Left kidney (tissue), 1 donor: ENCODE measurements at regions not wholly inside any gene's neighbourhood (a gene's known extent, or its start where the extent isn't known, plus 50 kb on each side); places are given as distances from the start of the nearest gene placed in this dataset.
"Not testable (repeated sequence)": the region's sequence is repeated elsewhere in the genome, so short reads cannot be mapped to it uniquely, and the experiment has no call there.

Experiments used
- DNase-seq: peaks from one replicate; pipeline ENCODE4 v3.0.0-alpha.2; 2013

DNA sequence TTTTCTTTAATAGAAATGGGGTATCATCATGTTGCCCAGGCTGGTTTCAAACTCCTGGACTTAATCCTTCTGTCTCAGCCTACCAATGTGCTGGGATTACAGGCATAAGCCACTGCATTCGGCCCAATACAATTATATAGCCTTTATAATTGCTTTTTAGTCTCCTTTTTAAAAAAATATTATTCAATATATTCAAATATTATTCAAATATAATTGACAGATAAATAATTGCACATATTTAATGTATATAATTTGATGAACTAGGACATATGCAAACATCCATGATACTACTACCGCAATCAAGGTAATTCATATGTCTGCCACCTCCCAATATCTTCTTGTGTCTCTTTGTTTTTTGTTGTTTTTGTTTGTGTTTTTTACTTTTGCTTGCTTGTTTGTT is 894.2 kb upstream of the PTPRD start:
- DNase-seq = no peak

DNA sequence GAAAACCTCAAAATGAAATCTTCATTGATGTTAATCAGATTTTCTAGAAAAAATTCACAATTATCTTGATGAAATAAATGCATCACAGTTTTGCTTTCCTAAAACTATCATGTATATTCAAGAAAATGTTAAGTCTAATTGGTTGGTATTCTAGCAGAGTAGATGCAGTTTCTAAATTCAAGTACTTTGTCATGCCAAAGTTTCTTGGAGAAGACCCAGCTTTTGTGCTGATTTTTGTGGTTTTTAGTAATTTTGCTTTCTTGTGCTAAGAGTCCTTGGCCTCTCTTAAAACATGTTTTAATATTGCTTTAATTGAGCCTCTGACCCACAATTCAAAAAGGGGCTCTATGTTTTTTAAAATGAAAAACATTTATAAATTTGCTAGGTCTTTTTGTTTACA is 924.8 kb upstream of the PTPRD start:
- no peak for DNase-seq

DNA sequence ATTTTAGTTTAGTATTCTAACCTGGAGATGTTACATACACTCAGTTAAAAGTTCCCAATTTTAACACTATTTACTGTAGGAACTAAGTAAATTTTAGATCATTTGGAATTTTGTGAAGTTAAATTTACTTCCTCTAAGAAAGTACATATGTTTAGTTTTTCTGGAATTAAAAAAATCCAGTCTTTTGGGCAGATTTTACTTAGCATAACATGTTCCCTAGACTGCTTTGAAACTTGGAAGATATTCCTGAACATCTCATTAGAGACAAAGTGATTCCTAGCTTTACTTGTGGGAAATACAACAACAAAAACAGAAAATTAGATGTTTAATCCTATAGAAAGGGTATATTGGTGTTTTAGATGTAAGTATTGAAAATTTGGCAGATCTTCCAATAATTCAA is 930.0 kb upstream of the PTPRD start:
- DNase-seq = no peak

DNA sequence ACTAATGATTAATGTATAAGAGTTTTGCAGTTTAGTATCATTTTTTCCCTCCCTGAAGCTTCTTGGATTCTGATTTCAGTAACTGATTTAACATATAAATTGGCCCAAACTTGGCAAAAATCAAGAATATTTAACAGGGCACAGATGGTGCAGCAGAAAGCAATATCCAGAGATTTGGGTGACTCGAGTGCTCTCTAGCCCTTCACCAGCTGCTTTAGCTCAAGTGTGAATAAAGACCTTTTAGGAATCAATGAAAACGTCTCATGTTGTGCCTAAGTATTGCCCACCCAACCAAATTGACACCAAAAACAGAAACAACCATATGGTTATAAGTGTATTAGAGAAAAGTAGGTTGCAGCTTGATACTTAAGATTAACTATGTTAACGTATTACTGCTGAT is 933.4 kb upstream of the PTPRD start:
- DNase-seq = no peak

- no peak for DNase-seq
Observed at GRCh38 chr9:11549311-11549794, 936.6 kb upstream of the PTPRD start.

DNA sequence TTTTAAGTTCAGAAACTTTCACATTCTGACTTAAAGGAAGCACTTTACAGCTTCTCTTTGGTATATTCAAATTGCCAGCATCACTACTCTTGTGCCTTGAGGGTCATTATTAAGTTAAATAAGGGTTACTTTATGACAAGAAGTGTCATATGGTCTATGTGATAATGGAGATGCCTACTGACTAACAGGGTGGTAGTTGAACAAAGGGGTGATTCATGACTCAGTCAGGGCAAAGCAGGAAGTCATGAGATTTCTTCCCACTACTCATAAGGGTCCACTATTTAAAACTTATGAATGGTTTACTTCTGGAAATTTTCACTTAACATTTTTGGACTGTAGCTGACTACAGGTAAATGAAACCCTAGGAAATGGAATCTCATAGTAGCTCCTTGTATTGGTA is 938.3 kb upstream of the PTPRD start:
- DNase-seq = no peak

DNA sequence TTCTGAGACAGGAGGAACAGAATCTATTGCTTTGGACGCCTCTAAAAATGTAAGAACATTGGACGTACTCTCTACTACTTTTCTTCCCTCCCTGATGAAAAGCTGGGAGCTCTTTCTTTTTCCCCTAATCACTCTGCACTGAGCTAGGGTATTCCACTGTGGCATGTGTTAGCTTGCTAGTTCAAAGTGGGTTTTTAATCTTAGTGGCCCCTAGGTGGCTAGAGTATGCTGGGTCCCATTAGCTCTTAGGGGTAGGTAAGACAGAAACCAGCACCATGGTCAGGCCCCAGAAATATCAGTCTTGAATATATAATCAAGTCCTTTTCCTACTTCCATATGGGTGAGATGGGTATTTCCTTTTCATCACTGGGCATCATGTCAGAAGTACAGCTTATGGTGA is 945.2 kb upstream of the PTPRD start:
- no peak for DNase-seq

DNA sequence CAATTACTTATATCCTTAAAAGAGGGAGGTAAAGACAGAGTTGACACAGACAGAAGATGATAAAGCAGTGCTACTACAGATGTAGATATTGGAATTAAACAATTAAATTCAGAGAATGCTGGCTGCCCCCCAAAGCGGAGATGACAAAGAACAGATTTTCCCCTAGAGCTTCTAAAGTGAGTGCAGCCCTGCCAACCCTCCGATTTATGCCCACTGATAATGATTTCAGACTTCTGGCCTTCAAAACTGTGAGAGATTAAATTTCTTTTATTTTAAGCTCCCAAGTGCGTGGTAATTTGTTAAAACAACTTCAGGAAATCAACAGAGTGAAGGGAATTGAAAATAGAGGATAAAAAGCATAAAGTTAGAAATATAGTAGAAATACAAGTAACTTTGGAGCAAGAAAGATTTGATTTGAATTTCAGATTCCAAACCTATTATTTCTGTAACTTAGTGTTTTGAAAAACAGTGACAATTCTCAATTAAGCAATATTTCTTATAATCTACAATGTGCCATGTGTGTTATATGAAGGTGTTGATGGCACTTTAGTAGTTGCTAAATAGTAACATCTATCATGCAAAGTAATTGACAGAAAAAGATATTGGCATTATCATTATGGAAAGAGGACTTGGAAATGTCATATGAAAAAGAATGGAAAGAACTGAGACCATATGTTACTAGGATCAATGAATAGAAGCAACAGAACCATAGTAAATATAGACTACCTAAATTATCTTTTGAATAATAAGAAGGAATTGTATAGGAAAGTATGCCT is 946.4 kb upstream of the PTPRD start:
- no peak for DNase-seq

GRCh38 chr9:11577522-11577921 is 964.7 kb upstream of the PTPRD start:
- peak; percentile 3 for DNase-seq

DNA sequence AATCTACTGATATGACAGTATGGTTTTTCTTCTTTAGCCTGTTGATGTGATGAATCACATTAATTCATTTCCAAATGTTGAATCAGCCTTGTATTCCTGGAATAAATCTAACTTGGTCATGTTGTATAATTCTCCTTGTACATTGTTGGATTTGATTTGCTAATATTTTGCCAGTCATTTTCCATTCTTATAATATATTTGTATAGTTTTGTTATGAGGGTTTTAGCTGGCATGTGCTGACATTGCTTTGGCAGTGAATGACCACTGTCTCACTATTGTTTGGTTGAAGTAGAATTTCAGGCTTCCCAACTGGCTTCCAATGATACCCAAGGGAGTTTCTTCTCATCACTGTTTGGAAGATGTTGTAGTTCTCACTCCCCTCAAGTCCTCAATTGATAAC is 983.0 kb upstream of the PTPRD start:
- no peak for DNase-seq

GRCh38 chr9:11618241-11618805 is 1005.5 kb upstream of the PTPRD start:
- DNase-seq = no peak

- no peak for DNase-seq
Observed at GRCh38 chr9:11632691-11633090, 1019.9 kb upstream of the PTPRD start.

- no peak for DNase-seq
Observed at GRCh38 chr9:11646831-11647230, 1034.0 kb upstream of the PTPRD start.

DNA sequence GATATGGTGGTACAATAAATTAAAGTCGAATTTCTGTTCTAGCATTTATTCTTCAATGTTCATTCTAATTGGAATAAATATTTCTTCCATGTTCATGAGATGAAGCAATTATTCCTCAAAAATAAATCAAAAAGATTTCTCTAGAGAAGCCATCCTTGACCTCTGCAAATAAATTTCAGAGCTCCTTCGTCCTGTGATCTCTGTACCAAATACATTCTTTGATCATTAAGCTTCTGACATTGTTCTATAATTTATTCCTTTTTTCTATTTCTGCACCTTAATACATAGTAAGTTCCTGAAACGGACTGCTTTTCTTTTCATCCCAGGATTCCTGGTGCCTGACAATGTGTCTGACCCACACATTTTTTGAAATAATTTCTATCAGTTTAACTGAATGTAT is 1039.3 kb upstream of the TYRP1 start:
- DNase-seq = no peak

- no peak for DNase-seq
Observed at GRCh38 chr9:11663913-11664312, 1029.3 kb upstream of the TYRP1 start.

GRCh38 chr9:11676821-11677220 is 1016.4 kb upstream of the TYRP1 start:
- DNase-seq = no peak

- DNase-seq = no peak
Observed at GRCh38 chr9:11686733-11687132, 1006.5 kb upstream of the TYRP1 start.

DNA sequence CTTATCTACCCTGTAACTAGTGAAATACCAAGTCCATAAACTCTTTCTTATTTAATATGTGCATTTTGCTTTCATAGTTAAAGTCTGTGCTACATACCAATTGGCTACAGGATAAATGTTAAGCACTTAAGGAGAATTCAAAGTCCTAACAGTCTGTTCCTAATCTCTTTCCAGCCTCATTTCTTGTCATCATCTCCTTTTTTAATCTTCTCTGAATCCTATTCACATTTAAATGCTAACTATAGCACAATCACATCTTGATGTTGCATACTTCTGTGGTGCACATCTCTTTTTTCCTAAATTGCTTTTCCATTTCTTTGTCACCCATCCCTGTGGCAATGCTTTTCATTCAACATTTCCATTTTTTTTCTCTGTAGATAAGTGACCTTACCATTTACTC is 996.1 kb upstream of the TYRP1 start:
- DNase-seq = no peak

- DNase-seq = no peak
Observed at GRCh38 chr9:11701706-11702105, 991.5 kb upstream of the TYRP1 start.

DNA sequence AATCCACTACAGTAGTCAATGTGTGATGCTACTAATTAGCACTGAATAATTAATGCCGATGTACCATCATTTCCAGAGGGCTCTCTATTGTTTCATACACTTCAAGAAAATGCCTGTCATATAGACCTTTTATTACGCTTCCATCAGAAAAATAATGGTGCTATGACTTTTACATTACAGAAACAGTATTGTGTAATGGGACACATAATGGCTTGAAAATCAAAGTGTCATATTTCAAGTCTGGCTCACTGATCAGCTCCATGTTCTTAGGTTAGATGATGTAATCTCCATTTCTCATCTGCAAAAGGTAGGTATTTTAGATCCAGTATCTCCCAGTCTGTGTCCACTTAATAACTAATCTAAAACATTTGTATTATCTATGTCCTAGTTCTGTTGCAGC is 990.6 kb upstream of the TYRP1 start:
- DNase-seq = no peak

DNA sequence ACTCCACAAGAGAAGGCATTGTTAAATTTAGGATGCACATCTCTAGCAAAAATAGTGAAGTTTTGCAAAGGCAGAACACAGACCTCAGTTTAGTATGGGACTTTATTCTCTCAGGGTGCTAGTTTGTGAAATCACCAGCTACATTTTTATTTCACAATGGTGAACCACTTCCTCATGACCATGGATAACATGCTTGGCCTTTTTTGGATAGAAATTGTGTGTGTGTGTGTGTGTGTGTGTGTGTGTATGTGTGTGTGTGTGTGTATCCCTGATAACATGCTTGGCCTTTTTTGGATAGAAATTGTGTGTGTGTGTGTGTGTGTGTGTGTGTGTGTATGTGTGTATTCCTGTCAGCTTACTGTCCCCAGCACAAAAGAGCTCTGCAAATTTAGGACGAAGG is 989.0 kb upstream of the TYRP1 start:
- DNase-seq = not testable (repeated sequence)

- DNase-seq = no peak
Observed at GRCh38 chr9:11708899-11709298, 984.3 kb upstream of the TYRP1 start.

DNA sequence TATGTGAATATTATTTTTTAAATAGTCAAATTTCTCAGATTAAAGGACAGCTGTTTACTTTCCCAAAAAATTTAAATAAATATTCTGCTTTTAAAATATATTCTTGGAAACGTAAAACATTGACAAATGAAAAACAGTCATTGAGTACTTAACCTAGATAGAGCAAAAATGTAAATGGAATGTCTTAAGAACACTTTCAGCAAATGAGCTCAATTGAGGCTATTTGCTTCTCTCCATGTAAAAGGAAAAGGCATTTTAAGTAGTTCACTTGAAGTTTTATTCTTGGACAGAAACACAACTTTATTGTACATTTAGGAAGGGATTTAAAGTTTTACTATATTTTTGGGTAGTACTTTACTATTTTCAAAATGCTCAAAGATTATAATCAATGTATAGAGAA is 983.6 kb upstream of the TYRP1 start:
- DNase-seq = no peak

- DNase-seq = no peak
Observed at GRCh38 chr9:11713077-11713476, 980.1 kb upstream of the TYRP1 start.
